Esophagus squamous epithelium (tissue), 4 donors: ENCODE measurements at regions not wholly inside any gene's neighbourhood (a gene's known extent, or its start where the extent isn't known, plus 50 kb on each side); places are given as distances from the start of the nearest gene placed in this dataset.

Experiments
- CTCF ChIP-seq, 6 experiments: fragments of 450-650 bp in 4 of 6; fragments of 200-600 bp in 2 of 6; sonication (generic) in 2 of 6; IDR thresholded peaks; one replicate each; pipeline ENCODE4 v1.5.1; 2016 to 2019; ENCODE audit warnings: antibody characterized with exemption in 6 of 6, mild to moderate bottlenecking in 4 of 6, moderate library complexity in 4 of 6
- POLR2A ChIP-seq, 4 donors: fragments of 450-650 bp; IDR thresholded peaks; one replicate each; pipeline ENCODE4 v1.6.1; 2017; ENCODE audit warnings: antibody characterized with exemption in 4 of 4, mild to moderate bottlenecking in 4 of 4, moderate library complexity in 3 of 4

- TF ChIP-seq CTCF (IDR thresholded peaks at IDR 0.05) (no peak), POLR2A (IDR thresholded peaks at IDR 0.05) (no peak)
Measured at GRCh38 chr2:216791303-216791702, 68.6 kb downstream of the TNP1 start.
